IPS-NIHi7 (cell line): ENCODE measurements at regions not wholly inside any gene's neighbourhood (a gene's known extent, or its start where the extent isn't known, plus 50 kb on each side); places are given as distances from the start of the nearest gene placed in this dataset.

Experiments
- DNase-seq: peaks from one replicate; pipeline ENCODE4 v3.0.0; 2012; ENCODE audit warnings: mixed read lengths; ENCODE audit errors: extremely low spot score

GRCh38 chr14:97851428-97851995 lies 1054.3 kb downstream of the VRK1 start:
- no peak for DNase-seq

GRCh38 chr14:97854918-97855317 lies 1057.7 kb downstream of the VRK1 start:
- peak; percentile 40 for DNase-seq

GRCh38 chr14:97866195-97866594 lies 1069.0 kb downstream of the VRK1 start:
- no peak for DNase-seq

GRCh38 chr14:97866664-97867063 lies 1069.5 kb downstream of the VRK1 start:
- peak; percentile 25 for DNase-seq

- DNase-seq = no peak
These were observed 1076.1 kb downstream of the VRK1 start for GRCh38 chr14:97873291-97873690.

- no peak for DNase-seq
These were observed 1077.2 kb downstream of the VRK1 start for GRCh38 chr14:97874394-97874793.

GRCh38 chr14:97878206-97878605 lies 1081.0 kb downstream of the VRK1 start:
- DNase-seq = no peak

GRCh38 chr14:97878727-97879126 lies 1081.5 kb downstream of the VRK1 start:
- DNase-seq = no peak

GRCh38 chr14:97887690-97888089 lies 1090.5 kb downstream of the VRK1 start:
- DNase-seq = no peak

- no peak for DNase-seq
These were observed 1091.1 kb downstream of the VRK1 start for GRCh38 chr14:97888331-97888730.

- no peak for DNase-seq
These were observed 1094.3 kb downstream of the VRK1 start for GRCh38 chr14:97891515-97891914.

GRCh38 chr14:97894552-97894951 lies 1097.4 kb downstream of the VRK1 start:
- no peak for DNase-seq

GRCh38 chr14:97900196-97900854 lies 1103.1 kb downstream of the VRK1 start:
- no peak for DNase-seq

- DNase-seq = no peak
These were observed 1105.4 kb downstream of the VRK1 start for GRCh38 chr14:97902630-97903029.

GRCh38 chr14:97903821-97904220 lies 1106.6 kb downstream of the VRK1 start:
- DNase-seq = no peak

GRCh38 chr14:97912217-97912616 lies 1115.0 kb downstream of the VRK1 start:
- no peak for DNase-seq

- no peak for DNase-seq
These were observed 1118.9 kb downstream of the VRK1 start for GRCh38 chr14:97916100-97916499.

GRCh38 chr14:97916669-97917568 lies 1119.7 kb downstream of the VRK1 start:
- no peak for DNase-seq

GRCh38 chr14:97920201-97920600 lies 1123.0 kb downstream of the VRK1 start:
- no peak for DNase-seq

GRCh38 chr14:97921296-97921695 lies 1124.1 kb downstream of the VRK1 start:
- DNase-seq = no peak

GRCh38 chr14:97924922-97925613 lies 1127.9 kb downstream of the VRK1 start:
- DNase-seq = no peak

- no peak for DNase-seq
These were observed 1133.0 kb downstream of the VRK1 start for GRCh38 chr14:97930166-97930565.
